ENCODE measurements at regions not wholly inside any gene's neighbourhood (a gene's known extent, or its start where the extent isn't known, plus 50 kb on each side); places are given as distances from the start of the nearest gene placed in this dataset.

- TF ChIP-seq CTCF (conservative IDR thresholded peaks at IDR 0.05; ENCODE audit: low read depth) = no peak
- H3K27ac ChIP-seq = no peak overlapping the region
- POLR2A ChIA-PET (ENCODE audit: low non-redundant PET) = no interaction called here
- CTCF ChIA-PET = no interaction called here
- no peak for DNase-seq (ENCODE audit: low spot score)
Observed at GRCh38 chr3:43926055-43926454, 235.3 kb downstream of the ABHD5 start.

GRCh38 chr3:43932921-43933320, 242.2 kb downstream of the ABHD5 start:
- POLR2A ChIA-PET (ENCODE audit: low non-redundant PET) = no interaction called here
- no peak for TF ChIP-seq CTCF (conservative IDR thresholded peaks at IDR 0.05; ENCODE audit: low read depth)
- H3K27ac ChIP-seq = no peak overlapping the region
- DNase-seq (ENCODE audit: low spot score) = no peak
- CTCF ChIA-PET = no interaction called here

- no peak for DNase-seq (ENCODE audit: low spot score)
- TF ChIP-seq CTCF (conservative IDR thresholded peaks at IDR 0.05; ENCODE audit: low read depth) = no peak
- ChIA-PET CTCF (interaction anchor here (0.6 kb wide), 1 partner anchor 142 kb away, joined by 5 read pairs; no protein-coding TSS in a partner anchor), POLR2A (ENCODE audit: low non-redundant PET) (no interaction called here)
- no peak overlapping the region for H3K27ac ChIP-seq
Observed at GRCh38 chr3:43948013-43948412, 257.3 kb downstream of the ABHD5 start.

GRCh38 chr3:43949594-43949993, 258.9 kb downstream of the ABHD5 start:
- no peak for TF ChIP-seq CTCF (conservative IDR thresholded peaks at IDR 0.05; ENCODE audit: low read depth)
- H3K27ac ChIP-seq = no peak overlapping the region
- no peak for DNase-seq (ENCODE audit: low spot score)
- ChIA-PET CTCF (no interaction called here), POLR2A (ENCODE audit: low non-redundant PET) (no interaction called here)

- ChIA-PET CTCF (no interaction called here), POLR2A (ENCODE audit: low non-redundant PET) (no interaction called here)
- DNase-seq (ENCODE audit: low spot score) = no peak
- TF ChIP-seq CTCF (conservative IDR thresholded peaks at IDR 0.05; ENCODE audit: low read depth) = no peak
- H3K27ac ChIP-seq = no peak overlapping the region
Observed at GRCh38 chr3:43950775-43951174, 260.0 kb downstream of the ABHD5 start.

- CTCF ChIA-PET = no interaction called here
- no peak for DNase-seq (ENCODE audit: low spot score)
- POLR2A ChIA-PET (ENCODE audit: low non-redundant PET) = no interaction called here
- no peak overlapping the region for H3K27ac ChIP-seq
- TF ChIP-seq CTCF (conservative IDR thresholded peaks at IDR 0.05; ENCODE audit: low read depth) = no peak
Observed at GRCh38 chr3:43951813-43952212, 261.1 kb downstream of the ABHD5 start.

- no peak overlapping the region for H3K27ac ChIP-seq
- no peak for TF ChIP-seq CTCF (conservative IDR thresholded peaks at IDR 0.05; ENCODE audit: low read depth)
- ChIA-PET CTCF (no interaction called here), POLR2A (ENCODE audit: low non-redundant PET) (no interaction called here)
- no peak for DNase-seq (ENCODE audit: low spot score)
Observed at GRCh38 chr3:43953380-43953779, 262.6 kb downstream of the ABHD5 start.

Data from RWPE1 (cell line).